H1 (cell line): ENCODE measurements at regions not wholly inside any gene's neighbourhood (a gene's known extent, or its start where the extent isn't known, plus 50 kb on each side); places are given as distances from the start of the nearest gene placed in this dataset.

ENCODE experiments used
- CTCF ChIA-PET: fragments of 300-600 bp; sonication (Branson Sonifier 250); formaldehyde crosslinking; loops from one replicate; lab custom pipeline; 2021; ENCODE audit not compliant: partially characterized antibody; lab: Charles Lee
- POLR2A ChIA-PET: fragments of 300-600 bp; sonication (Branson Sonifier 250); formaldehyde crosslinking; loops from one replicate; lab custom pipeline; 2021; ENCODE audit warnings: inconsistent platforms; ENCODE audit not compliant: partially characterized antibody; lab: Charles Lee
- DNase-seq, 2 experiments: peaks; one replicate each; pipeline versions ENCODE4 v3.0.0 to v3.0.0-alpha.2; 2010 to 2022; ENCODE audit warnings: low spot score in 2 of 2, low read depth in 1 of 2, mixed read lengths in 1 of 2
- FAIRE-seq: peaks from 2 replicates; lab custom pipeline; 2011; peaks lifted over from hg19 to GRCh38; lab: Jason Lieb, UNC
- H2AFZ ChIP-seq: 2 replicates; pipeline ENCODE4 v1.8.1; 2012; ENCODE audit warnings: low read length, inconsistent platforms
- H2AK5ac ChIP-seq: 2 replicates; pipeline ENCODE4 v1.6.1; 2013; ENCODE audit warnings: low read depth, low read length
- H2BK120ac ChIP-seq: replicated peaks from 2 replicates; pipeline ENCODE3; 2013; ENCODE audit warnings: low read depth, low read length, inconsistent platforms
- H2BK12ac ChIP-seq: 2 replicates; pipeline ENCODE4 v1.6.1; 2013; ENCODE audit warnings: low read depth, low read length
- H2BK15ac ChIP-seq: 2 replicates; pipeline ENCODE4 v1.6.1; 2013; ENCODE audit warnings: low read length
- H2BK20ac ChIP-seq: 2 replicates; pipeline ENCODE4 v1.6.1; 2013; ENCODE audit warnings: low read length
- H2BK5ac ChIP-seq: 2 replicates; pipeline ENCODE4 v1.6.1; 2013; ENCODE audit warnings: low read depth, low read length
- H3K14ac ChIP-seq: 2 replicates; pipeline ENCODE4 v1.6.1; 2013; ENCODE audit warnings: inconsistent platforms; ENCODE audit not compliant: insufficient read length
- H3K18ac ChIP-seq: 2 replicates; pipeline ENCODE4 v1.6.1; 2013; ENCODE audit warnings: low read length; ENCODE audit errors: extremely low read depth
- H3K23ac ChIP-seq: 2 replicates; pipeline ENCODE4 v1.6.1; 2013; ENCODE audit warnings: inconsistent platforms; ENCODE audit not compliant: insufficient read length
- H3K23me2 ChIP-seq: 2 replicates; pipeline ENCODE4 v1.6.1; 2013; ENCODE audit warnings: low read depth, low read length
- H3K27ac ChIP-seq: 2 replicates; pipeline ENCODE4 v1.6.1; 2011; ENCODE audit warnings: low read depth, low read length, inconsistent platforms
- H3K27me3 ChIP-seq, 4 experiments: replicated peaks in 1 of 4; 1 replicate in 1 of 4; 2 replicates in 3 of 4; pipeline versions ENCODE4 v1.6.1 to v1.8.1; 2011 to 2013; ENCODE audit warnings: low read length in 3 of 4, mild to moderate bottlenecking in 3 of 4, inconsistent platforms in 2 of 4, mixed read lengths in 2 of 4, moderate library complexity in 1 of 4; ENCODE audit not compliant: control insufficient read depth in 3 of 4, insufficient read depth in 3 of 4; ENCODE audit errors: extremely low read depth in 1 of 4
- H3K36me3 ChIP-seq, 4 experiments: 2 replicates each; pipeline versions ENCODE4 v1.6.1 to v1.8.1; 2011 to 2013; ENCODE audit warnings: mild to moderate bottlenecking in 4 of 4, low read length in 3 of 4, moderate library complexity in 2 of 4, control low read depth in 1 of 4, inconsistent platforms in 1 of 4; ENCODE audit not compliant: insufficient read depth in 4 of 4, control insufficient read depth in 2 of 4
- H3K4ac ChIP-seq: replicated peaks from 2 replicates; pipeline ENCODE3; 2013; ENCODE audit warnings: low read length, low read depth, mixed read lengths, inconsistent platforms; ENCODE audit not compliant: insufficient read length
- H3K4me1 ChIP-seq, 4 experiments: replicated peaks in 1 of 4; 1 replicate in 1 of 4; 2 replicates in 3 of 4; pipeline versions ENCODE4 v1.6.1 to v1.8.1; 2011 to 2013; ENCODE audit warnings: low read length in 3 of 4, inconsistent platforms in 2 of 4, mixed read lengths in 1 of 4; ENCODE audit not compliant: insufficient read depth in 4 of 4, control insufficient read depth in 3 of 4
- H3K4me2 ChIP-seq, 2 experiments: 2 replicates each; pipeline versions ENCODE4 v1.6.1 to v1.8.1; 2011 to 2013; ENCODE audit warnings: low read depth in 2 of 2, low read length in 2 of 2, control low read depth in 1 of 2, inconsistent platforms in 1 of 2, mild to moderate bottlenecking in 1 of 2; ENCODE audit not compliant: insufficient read depth in 1 of 2
- H3K4me3 ChIP-seq, 4 experiments: fragments of 200-600, 300-600 bp in 1 of 4; sonication (generic), shearing (Covaris generic), sonication (Bioruptor Twin) in 1 of 4; 2 replicates each; pipeline versions ENCODE4 v1.5.1 to v1.8.1; 2011 to 2016; ENCODE audit warnings: low read length in 4 of 4, low read depth in 3 of 4, control low read depth in 2 of 4, inconsistent platforms in 2 of 4, mild to moderate bottlenecking in 2 of 4, mixed read lengths in 1 of 4, moderate library complexity in 1 of 4; ENCODE audit not compliant: insufficient read depth in 2 of 4; ENCODE audit errors: extremely low read depth in 1 of 4
- H3K56ac ChIP-seq: replicated peaks from 2 replicates; pipeline ENCODE3; 2013; ENCODE audit warnings: low read depth, mild to moderate bottlenecking, mixed read lengths, low read length, inconsistent platforms; ENCODE audit not compliant: insufficient read length
- H3K79me1 ChIP-seq: 2 replicates; pipeline ENCODE4 v1.6.1; 2013; ENCODE audit warnings: low read depth, low read length, control low read depth
- H3K79me2 ChIP-seq, 2 experiments: 2 replicates each; pipeline versions ENCODE4 v1.6.1 to v1.8.1; 2012 to 2013; ENCODE audit warnings: low read length in 2 of 2, mild to moderate bottlenecking in 2 of 2, inconsistent platforms in 1 of 2; ENCODE audit not compliant: insufficient read depth in 2 of 2, control insufficient read depth in 1 of 2
- H3K9ac ChIP-seq, 4 experiments: replicated peaks in 1 of 4; 1 replicate in 1 of 4; 2 replicates in 3 of 4; pipeline versions ENCODE4 v1.6.1 to v1.8.1; 2011 to 2013; ENCODE audit warnings: low read depth in 3 of 4, low read length in 3 of 4, control low read depth in 2 of 4, mild to moderate bottlenecking in 2 of 4, moderate library complexity in 2 of 4, inconsistent platforms in 1 of 4; ENCODE audit errors: extremely low read depth in 1 of 4
- H3K9me3 ChIP-seq, 2 experiments: 2 replicates each; pipeline versions ENCODE4 v1.6.1 to v1.8.1; 2012 to 2013; ENCODE audit warnings: mild to moderate bottlenecking in 2 of 2, moderate library complexity in 2 of 2, control low read depth in 1 of 2, inconsistent platforms in 1 of 2, low read depth in 1 of 2, low read length in 1 of 2, mixed read lengths in 1 of 2; ENCODE audit not compliant: insufficient read depth in 2 of 2
- H4K20me1 ChIP-seq, 2 experiments: replicated peaks in 1 of 2; 2 replicates each; pipeline versions ENCODE3 to v1.8.1; 2011 to 2013; ENCODE audit warnings: inconsistent platforms in 2 of 2, low read length in 2 of 2, mild to moderate bottlenecking in 1 of 2; ENCODE audit not compliant: insufficient read depth in 2 of 2, control insufficient read depth in 1 of 2
- H4K5ac ChIP-seq: 2 replicates; pipeline ENCODE4 v1.6.1; 2013; ENCODE audit warnings: low read length, low read depth, mixed read lengths, inconsistent platforms; ENCODE audit not compliant: insufficient read length
- H4K8ac ChIP-seq: 2 replicates; pipeline ENCODE4 v1.8.0; 2013; ENCODE audit warnings: mild to moderate bottlenecking, moderate library complexity, low read length, inconsistent platforms; ENCODE audit not compliant: insufficient read depth; ENCODE audit errors: extremely low read depth
- H4K91ac ChIP-seq: replicated peaks from 2 replicates; pipeline ENCODE3; 2013; ENCODE audit warnings: low read length, mixed read lengths, inconsistent platforms; ENCODE audit not compliant: insufficient read length
- ATF3 ChIP-seq: IDR thresholded peaks from 2 replicates; pipeline ENCODE4 v1.6.1; 2011; ENCODE audit warnings: low read depth, mild to moderate bottlenecking, low read length; ENCODE audit not compliant: insufficient read depth
- BRCA1 ChIP-seq: IDR thresholded peaks from 2 replicates; pipeline ENCODE4 v1.6.1; 2012; ENCODE audit warnings: low read depth, low read length, improper control_type of control experiment
- EZH2 ChIP-seq: fragments of 200-600 bp; sonication (generic); IDR thresholded peaks from 2 replicates; pipeline ENCODE4 v1.7.1; 2012; ENCODE audit warnings: low read depth, mild to moderate bottlenecking, moderate library complexity, low read length, inconsistent platforms; ENCODE audit not compliant: severe bottlenecking
- KDM1A ChIP-seq: fragments of 200-600, 300-600 bp; sonication (generic); IDR thresholded peaks from 2 replicates; pipeline ENCODE4 v1.7.1; 2016; ENCODE audit warnings: mild to moderate bottlenecking, low read length, borderline replicate concordance
- RAD21 ChIP-seq, 2 experiments: IDR thresholded peaks in 1 of 2; conservative IDR thresholded peaks in 1 of 2; 2 replicates each; pipeline ENCODE4 v1.6.1; 2011; ENCODE audit warnings: low read depth in 2 of 2, low read length in 2 of 2, improper control_type of control experiment in 1 of 2, inconsistent platforms in 1 of 2, mild to moderate bottlenecking in 1 of 2, moderate library complexity in 1 of 2
- RFX5 ChIP-seq: IDR thresholded peaks from 2 replicates; pipeline ENCODE4 v1.6.1; 2011; ENCODE audit warnings: low read depth, low read length, improper control_type of control experiment, borderline replicate concordance
- YY1 ChIP-seq: IDR thresholded peaks from 2 replicates; pipeline ENCODE4 v1.6.1; 2011; ENCODE audit warnings: low read depth, mild to moderate bottlenecking, low read length
- whole genome bisulfite sequencing, 2 experiments: shearing (Covaris generic) in 1 of 2; methylation state at CpG; one replicate each; pipeline versions ENCODE4 v1.1.6 to v1.1.7; 2013 to 2015; ENCODE audit warnings: low lambda C conversion rate in 2 of 2, mixed read lengths in 2 of 2, inconsistent platforms in 1 of 2, low coverage in 1 of 2, missing lambda C conversion rate in 1 of 2; ENCODE audit not compliant: insufficient replicate concordance in 2 of 2, insufficient coverage in 1 of 2, insufficient read length in 1 of 2; ENCODE audit errors: extremely low coverage in 1 of 2, missing lambda C conversion rate in 1 of 2; 5-methylcytosine and 5-hydroxymethylcytosine counted together

DNA sequence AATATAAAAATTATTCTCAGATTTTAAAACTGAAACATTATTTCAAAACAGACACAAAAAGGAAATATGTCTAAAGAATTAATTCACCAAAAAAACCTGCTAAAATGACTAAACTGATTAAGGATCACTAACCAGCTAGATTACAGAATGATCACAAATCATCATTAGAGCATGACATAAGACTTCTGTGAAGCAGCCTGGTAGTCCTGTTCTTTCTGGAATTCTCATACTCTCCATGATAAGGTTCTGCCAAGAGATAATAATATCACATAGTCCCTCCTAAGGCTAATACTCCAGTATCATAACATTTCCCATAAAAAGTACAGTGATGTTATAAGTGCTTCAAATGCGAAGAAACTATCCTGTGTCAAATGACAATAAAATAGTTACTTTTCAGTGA is 1814.9 kb downstream of the SLITRK5 start:
- Histone ChIP-seq H3K4ac (no peak overlapping the region), H3K27me3 (no peaks in the 10 kb centered on the region), H3K14ac (no peak overlapping the region), H2BK15ac (no peak overlapping the region), H3K56ac (no peak overlapping the region), H4K5ac (no peak overlapping the region), H3K18ac (no peak overlapping the region), H3K4me3 (no peak overlapping the region), H3K79me2 (no peaks in the 10 kb centered on the region), H3K9ac (no peak overlapping the region), H3K4me1 (no peaks in the 10 kb centered on the region), H3K27ac (no peak overlapping the region), H2AFZ (no peak overlapping the region), H3K23ac (no peak overlapping the region), H3K9me3 (no peaks in the 10 kb centered on the region), H3K4me2 (no peak overlapping the region), H2AK5ac (no peak overlapping the region), H2BK12ac (no peak overlapping the region), H4K20me1 (no peaks in the 10 kb centered on the region), H2BK5ac (no peak overlapping the region), H4K8ac (no peak overlapping the region), H2BK20ac (no peak overlapping the region), H3K36me3 (no peaks in the 10 kb centered on the region), H3K23me2 (no peaks in the 10 kb centered on the region), H3K79me1 (no peaks in the 10 kb centered on the region), H4K91ac (no peak overlapping the region), H2BK120ac (no peak overlapping the region)
- WGBS, 2 experiments, result 80% methylated on average over 1 of the region's 1 CpG; no CpG with 5 or more reads in 1 of the 2 experiments
- CTCF ChIA-PET, result no interaction called here
- no peak for FAIRE-seq
- POLR2A ChIA-PET, result no interaction called here
- DNase-seq, result no peak
- TF ChIP-seq KDM1A (no peak), RFX5 (no peak), ATF3 (no peak), EZH2 (no peak), YY1 (no peak), RAD21 (IDR thresholded peaks at IDR 0.05 in 1 of 2, conservative IDR thresholded peaks at IDR 0.05 in 1 of 2; ENCODE audit: low read depth in 2 of 2, low read length in 2 of 2) (no peak), BRCA1 (no peak)
